Activated CD4-positive, alpha-beta T cell treated with anti-CD3 and anti-CD28 coated beads, Interleukin-2, amount 50 U/mL, for 24 hours (primary cell): ENCODE measurements at regions not wholly inside any gene's neighbourhood (a gene's known extent, or its start where the extent isn't known, plus 50 kb on each side); places are given as distances from the start of the nearest gene placed in this dataset.

Source experiments
- DNase-seq, 2 donors: peaks; one replicate each; pipeline ENCODE4 v3.0.0-alpha.2; 2020; ENCODE audit warnings: low read depth in 1 of 2, low spot score in 1 of 2

DNA sequence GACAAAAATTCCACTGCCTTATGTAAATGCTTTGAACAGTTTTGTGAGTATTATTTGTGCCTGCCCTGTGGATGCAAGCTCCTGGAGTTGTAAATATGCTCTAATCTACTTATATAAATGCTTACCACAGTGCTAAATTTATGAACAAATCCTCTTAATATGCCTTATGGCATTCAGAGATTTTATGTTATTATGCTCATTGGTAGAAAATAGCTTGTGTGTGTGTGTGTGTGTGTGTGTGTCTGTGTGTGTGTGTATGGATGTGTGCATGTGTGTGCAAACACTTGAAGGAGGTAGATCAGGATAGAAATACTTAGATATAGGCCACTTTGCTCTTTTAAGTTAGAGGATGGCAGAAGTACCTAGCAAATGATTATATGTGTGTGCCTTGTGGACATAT is 253.9 kb downstream of the TAF11L14 start:
- DNase-seq, result no peak

DNA sequence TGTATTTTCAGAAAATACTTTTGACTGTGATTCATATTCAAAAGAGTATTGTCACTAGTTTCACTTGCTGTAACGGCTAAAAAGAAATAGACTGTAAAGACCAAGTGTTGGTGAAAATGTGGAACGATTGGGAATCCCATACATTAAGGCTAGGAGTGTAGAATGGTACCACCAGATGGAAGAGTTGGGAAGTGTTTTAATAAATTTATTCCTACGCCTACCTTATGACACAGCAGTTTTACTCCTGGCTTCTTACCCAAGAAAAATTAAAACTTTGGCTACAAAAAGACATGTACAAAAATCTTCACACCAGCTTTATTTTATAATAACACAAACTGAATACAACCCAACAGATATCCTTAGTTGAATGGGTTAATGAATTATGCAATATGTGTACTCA is 256.2 kb downstream of the TAF11L14 start:
- no peak for DNase-seq

DNA sequence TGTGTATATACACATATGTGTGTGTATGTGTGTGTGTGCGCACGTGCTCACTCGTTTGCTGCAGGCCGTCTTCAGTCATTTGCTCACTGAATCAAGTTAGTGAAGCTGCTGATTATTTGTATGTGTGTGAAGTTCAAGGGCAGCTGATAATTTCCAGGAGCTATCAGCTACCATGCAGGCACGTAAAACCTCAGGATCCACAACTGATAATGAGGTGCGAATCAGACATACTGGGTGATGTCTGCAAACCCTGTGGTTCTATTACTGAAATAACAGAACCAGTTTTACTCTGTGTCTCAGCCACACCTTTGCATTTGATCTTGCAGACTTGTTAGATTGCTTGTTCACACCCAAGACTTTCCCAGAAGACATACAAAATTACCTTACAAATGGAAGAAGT is 257.6 kb downstream of the TAF11L14 start:
- no peak for DNase-seq

DNA sequence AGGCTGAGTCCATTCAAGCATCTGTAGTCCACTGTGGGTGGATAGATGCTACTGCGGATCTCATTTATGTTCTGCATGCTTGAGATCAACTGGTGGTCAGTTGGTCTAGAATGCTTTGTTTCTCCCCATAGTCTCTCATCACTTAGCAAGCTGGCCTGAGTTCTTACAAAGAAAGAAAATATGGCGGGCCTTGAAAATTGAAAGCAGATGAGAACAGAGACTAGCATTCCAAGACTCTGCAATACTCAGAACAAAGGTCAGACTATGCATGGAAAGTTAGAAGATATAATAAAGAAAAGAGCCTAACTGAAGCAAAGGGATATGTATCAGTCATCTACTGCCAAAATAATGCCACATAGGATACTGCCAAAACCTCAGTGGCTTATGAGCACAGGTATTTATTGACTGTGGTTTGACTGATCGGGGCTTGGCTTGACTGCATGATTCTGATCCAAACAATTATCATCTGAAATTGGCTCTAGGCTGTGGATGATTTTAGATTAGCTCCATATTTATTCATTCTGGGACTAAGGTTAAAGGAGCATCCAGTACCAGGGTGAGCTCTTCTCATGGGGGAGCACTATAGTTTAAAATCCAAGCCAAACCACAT is 258.9 kb downstream of the TAF11L14 start:
- DNase-seq, result no peak

DNA sequence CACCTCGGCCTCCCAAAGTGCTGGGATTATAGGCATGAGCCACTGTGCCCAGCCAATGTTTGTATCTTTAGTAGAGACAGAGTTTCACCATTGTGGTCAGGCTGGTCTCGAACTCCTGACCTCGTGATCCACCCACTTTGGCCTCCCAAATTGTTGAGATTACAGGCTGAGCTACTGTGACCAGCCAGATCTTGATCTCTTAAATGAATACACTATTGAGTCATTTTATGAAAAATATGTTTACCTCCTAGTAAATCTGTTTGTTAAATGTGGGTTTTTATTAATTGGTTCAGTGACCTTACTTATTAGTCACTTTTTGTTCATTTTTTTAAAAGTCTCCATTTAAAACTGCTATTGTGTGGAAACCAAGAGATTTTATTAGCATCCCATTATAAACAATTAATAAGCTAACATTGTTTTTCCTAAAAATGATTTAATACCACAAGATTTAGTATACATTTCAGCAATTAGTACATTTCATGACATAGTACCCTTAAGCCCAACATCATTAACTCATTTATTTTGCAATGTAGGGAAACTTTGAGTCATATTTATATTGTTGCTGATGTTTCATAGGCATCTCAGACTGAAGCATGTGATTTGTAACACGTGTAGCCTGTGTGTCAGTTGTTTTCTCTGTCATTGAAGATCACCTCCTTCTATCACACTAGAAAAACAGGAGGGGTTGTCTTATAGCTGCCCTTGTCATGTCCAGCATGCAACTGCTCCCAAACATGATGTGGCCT is 261.2 kb downstream of the TAF11L14 start:
- DNase-seq, result no peak

DNA sequence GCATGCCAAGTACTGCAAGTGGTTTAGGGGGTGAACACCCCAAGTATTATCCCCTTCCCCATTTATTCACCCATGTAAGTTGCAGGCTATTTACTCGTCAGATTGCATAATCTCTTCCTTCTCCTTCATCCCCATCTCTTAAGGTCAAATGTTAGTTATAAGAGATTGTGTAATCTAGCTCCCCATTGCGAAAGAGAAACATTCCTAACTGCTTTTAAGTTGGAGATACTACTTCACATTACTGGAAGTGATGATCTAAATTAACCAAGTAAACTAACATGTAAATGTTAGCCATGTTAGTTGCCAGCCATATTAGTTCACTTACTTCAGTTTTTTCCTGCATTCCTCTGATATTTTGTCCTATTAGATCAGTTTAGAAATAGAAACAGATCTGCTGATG is 262.3 kb downstream of the TAF11L14 start:
- DNase-seq, result no peak

DNA sequence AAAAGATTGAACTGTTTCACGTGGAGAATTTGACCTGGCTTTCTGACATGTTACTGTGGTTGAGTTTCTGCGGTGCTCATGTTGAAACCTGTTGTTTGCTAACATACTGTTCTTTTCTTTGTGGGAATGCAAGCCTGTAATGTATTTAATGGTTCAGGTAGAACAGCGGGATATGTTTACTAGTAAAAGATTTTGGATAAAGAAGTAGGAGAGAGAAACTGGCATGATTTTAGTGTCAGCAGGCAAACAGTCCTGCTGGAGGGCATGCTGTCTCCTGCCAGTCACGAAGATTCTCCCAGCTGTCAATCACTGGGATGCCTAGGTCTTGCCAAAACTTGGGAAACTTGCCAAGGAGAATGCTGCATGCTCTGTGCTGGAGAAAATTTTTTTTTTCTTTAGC is 263.5 kb downstream of the TAF11L14 start:
- DNase-seq, result no peak

DNA sequence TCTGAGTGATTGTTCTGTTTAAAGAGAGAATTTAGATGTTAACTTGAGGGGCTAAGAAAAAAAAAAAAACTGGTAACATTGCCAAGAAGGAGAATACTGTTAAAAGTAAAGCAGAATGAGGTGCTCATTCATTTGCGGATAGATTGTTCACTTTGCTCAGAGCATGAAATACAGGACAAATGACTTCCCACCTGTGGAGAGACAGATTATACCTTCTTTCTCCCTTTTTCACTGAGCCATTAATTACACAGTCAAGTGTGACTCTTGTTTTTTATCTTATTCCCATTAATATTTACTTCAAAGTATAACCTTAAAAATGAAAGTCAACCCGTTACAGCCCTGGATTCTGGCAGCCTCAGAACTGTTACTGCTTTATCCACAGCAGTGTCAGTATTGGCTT is 264.5 kb downstream of the TAF11L14 start:
- DNase-seq, result no peak

DNA sequence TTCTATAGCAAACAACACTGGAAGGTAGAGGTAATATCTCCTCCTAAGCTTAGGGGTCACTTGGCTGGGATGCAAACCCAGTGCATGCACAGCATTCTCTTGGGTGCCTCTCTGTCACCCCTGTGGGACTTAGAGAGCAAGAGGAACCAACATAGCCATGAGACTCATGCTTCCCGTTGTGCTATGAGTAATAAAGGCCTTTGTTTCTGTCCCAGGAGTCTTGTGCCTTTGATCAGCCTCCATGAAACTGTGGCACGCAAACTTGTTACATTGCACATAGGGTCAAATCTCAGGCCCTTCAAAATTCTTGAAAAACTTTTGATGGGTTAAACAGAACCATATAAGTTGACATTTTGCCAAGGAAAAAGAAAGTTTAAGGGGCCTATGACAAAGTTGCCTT is 272.8 kb downstream of the TAF11L14 start:
- DNase-seq, result no peak

DNA sequence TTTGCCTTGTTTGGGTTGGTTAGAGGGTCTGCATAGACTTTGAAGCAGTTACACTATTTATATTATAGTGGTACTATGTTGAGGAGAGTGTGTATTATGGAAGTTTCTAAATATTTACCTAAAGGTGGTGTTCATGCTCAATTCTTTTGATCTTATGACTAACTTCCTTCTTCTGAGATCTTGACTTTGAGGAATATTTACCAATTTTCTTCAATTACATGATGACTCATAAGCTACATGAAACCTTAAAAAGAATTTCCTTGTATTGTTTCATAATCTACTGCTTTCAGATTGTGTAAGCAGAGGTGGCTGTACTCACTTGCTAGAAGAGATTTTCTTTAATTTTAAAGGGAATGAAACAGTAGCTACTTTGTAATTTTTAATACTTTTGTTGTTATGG is 276.1 kb downstream of the TAF11L14 start:
- no peak for DNase-seq

DNA sequence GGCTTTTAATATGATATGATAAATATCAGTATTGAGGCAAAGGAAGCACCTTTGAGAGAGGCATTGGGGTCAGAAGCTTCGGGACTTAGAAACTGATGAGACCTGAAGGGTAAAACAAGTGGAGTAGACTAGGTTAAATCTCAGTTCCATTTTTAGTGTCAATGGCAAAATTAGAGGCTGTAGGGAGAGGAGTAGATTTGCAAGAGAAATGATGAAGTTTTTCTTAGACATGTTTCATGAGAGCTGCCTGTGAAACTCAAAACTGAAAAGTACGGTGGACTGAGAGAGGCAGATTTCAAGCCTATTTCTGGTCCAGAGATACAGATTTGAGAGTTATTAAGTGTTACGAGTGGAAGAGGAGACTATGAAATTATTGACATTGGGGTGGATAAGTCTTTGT is 278.5 kb downstream of the TAF11L14 start:
- DNase-seq, result no peak

DNA sequence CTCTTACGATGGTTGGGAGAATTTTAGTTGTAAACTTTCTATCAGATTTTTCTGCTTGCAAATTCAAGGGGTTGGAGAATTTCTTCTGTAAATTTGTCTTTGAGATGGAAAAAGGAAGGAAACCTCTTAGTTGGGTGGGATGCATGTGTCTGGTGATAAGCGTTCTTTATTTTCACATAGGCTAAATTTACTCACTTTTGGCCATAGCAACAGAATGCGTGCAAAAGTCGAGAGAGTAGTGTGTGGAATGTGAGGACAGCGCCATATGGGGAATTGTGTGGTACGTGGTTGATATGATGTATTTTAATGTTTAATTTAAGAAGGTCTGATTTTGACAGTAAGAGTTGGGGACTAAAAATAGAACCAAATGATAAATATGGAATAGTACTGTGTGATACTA is 282.2 kb downstream of the TAF11L14 start:
- DNase-seq, result no peak

DNA sequence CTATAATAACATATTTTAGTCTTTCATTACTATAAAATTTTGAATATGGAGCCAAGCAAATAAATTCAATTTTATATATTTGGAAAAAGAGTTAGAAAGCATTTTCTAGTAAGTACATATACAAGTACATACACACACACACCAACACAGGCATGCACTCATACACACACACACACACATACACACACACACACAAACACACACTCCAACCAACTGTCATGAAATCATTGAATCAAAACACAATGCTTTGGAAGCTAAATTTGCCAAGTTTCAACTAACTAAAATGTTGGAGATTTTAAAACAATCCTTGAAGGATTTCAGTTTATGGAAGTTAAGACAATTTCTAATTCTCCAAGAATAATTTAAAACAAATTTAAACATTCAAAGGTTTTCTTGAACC is 283.2 kb downstream of the TAF11L14 start:
- DNase-seq, result no peak

DNA sequence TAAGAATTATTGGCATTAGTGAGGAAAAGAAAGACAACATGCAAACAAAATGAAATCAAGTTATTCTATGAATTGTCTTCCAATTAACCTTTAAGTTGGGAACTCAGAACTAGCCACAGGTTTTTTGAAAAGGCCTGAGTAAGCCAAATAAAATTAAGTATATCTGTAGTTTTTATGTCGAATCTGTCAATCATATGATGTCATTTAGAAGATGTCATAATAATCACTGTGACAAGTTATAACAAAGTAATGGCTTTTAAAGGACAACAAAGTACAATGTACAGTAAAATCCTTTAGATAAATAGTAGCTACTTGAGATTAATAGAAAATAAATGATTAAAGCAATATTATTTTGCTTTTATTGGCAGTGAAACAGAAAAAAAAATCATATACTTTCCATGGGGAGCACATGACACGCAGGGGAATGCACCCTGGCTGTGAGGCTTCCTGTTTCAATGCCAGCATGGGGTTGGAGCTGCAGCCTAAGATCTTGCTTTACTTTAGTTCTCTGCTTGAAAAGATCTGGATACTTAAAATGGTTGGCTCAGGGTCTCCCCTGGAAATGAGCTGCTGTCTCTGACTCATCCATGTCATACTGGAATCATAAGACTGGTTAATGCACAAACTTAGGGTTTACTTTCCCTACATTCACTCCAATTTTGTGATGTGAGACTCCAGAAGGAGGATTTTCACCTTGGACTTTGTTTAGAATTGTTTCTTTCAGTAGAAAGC is 284.3 kb downstream of the TAF11L14 start:
- DNase-seq, result no peak

DNA sequence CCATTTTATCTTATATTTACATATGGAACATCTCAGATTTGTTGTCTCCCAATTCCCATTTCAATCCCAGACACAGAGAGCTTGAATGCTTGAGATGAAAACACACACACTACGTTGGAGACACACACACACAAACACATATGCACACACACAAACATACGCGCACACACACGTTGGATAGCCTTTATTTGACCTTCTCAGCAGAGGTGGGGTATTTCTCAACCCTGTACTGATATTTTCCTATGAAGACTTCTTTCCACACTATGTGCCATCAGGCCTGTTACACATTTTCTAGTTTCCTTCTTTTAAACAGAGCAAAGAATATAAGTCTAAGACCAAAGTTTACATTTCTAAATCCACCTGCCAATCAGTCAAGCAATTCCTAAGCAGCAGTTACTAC is 291.0 kb downstream of the TAF11L14 start:
- DNase-seq, result no peak

DNA sequence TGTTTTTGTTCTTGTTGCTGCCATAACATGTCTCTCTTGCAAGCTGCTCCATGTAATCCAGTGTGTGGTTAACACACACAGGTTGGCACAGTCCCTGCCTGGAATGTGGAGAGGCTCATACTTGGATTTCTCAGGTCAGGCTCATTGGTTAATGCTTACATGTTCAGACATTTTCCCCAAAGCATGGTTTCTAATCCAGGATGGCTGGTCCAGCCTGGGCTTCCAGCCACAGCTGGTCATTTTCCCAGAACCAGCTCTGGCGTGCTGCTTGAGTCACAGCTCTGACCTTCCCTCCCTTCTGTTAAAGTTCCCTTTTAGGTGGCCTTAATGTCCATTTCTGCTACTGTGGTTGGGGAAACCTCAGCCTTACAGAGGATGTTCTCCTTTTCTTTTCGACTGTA is 294.3 kb downstream of the TAF11L14 start:
- DNase-seq, result no peak

DNA sequence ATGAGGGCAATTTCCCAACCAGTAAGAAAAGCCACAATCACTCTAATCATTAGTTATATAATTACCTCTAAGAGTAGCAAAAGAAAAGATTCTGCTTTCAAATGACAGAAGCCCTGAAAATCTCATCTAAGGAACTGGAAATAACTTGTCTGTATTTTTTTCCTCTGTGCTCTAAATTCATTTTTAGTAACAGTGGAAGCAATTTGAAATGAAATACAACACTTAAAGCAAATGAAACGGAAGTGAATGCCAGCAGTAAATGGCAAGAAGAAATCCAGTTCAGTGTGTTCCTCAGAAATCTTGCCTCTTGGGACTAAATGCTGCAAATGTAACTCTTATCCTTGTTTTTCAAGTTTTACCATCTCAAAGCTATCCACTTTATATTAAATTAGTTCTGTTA is 294.9 kb downstream of the TAF11L14 start:
- DNase-seq, result no peak

DNA sequence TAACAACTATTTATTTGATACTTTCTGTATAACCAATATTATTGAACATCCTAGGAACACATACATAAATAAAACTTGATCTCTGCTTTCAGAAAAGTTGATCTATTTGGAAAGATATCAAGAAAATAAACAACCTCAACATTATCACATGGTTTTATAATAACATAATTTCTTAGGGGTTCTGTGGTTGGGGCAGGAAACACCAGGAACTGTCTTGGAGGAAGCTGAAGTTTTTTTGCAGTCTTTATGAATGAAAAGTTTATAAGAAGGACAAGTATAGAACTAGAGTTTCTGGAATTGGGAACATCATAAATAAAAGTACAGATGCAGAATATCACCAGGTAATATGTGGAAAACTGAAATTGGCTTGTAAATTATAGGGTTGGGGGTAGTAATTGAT is 296.1 kb downstream of the TAF11L14 start:
- DNase-seq, result no peak

DNA sequence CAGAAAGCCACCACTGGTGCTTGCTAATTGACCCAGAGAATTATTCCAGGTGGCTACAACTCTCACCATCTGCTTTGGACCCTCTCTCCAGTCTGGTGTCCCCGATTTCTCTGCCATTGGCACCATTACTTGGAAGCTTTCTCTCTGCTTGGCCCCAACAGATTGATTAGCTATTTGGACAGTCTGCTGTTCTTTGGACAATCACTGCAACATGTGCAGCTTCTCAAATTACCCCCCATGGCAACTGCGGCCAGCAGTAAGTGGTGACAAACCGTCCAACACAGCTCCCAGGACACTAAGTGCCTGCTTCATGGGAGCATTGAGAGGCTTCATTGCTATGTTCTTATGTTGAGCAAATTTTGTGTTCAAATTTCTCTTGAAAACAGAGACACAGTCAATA is 309.8 kb downstream of the TAF11L14 start:
- DNase-seq, result no peak

DNA sequence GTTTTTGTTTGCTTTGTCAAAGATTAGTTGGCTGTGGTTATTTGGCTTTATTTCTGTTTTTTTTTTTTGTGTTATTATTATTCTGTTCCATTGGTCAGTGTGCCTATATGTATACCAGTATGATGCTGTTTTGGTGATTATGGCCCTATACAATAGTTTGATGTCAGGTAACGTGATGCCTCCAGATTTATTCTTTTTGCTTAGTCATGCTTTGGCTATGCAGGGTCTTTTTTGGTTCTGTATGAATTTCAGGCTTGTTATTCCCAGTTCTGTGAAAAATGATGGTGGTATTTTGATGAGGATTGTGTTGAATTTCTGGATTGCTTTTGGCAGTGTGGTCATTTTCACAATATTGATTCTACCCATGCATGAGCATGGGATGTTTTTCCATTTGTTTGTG is 312.8 kb downstream of the TAF11L14 start:
- DNase-seq, result no peak

DNA sequence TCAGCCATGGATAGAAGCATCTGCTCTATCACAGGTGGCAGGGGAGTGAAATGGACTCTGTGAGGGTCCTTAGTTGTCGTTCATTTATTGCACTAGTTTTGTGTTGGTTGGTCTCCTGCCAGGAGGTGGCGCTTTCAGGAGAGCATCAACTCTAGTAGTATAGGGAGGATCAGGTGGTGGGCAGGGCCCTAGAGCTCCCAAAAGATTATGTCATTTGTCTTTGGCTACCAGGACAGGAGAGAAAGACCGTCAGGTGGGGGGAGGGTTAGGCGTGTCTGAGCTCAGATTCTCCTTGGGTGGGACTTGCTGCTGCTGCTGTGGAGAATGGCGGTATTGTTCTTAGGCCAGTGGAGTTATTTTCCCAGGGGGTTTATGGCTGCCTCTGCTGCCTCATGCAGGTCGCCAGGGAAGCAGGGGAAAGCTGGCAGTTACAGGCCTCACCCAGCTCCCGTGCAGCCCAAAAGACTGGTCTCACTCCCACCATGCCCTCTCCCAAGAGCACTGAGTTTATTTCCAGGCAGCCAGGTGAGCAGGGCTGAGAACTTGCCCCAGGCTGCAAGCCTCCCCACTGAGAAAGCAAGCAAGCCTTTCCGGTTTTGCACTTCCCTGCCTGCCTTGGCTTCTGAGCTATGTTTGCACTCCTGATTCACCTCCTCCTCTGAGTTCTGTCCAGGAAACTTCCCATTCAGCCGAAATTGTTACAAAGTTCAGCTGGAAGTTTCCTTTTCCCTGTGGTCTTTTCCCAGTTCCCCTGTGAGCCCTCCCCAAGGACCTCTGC is 317.3 kb downstream of the TAF11L14 start:
- no peak for DNase-seq

DNA sequence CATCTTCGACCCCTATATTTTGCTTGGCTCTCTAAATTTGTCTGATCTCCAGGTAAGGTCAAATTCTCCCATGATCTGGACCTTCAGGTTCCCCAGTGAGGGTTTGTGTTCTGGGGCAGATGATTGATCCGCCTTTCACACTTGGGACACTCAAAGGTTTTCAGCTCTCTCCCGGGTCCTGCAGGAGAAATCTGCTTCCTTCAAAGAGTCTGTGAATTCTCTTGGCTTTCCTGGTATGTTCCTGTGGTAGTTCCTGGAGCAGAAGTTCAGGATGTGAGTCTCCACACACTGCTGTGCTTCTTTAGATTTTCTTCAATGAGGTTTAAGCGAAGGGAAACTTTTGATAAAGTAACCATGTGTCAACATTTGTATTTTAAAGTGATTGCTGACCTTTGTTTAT is 318.0 kb downstream of the TAF11L14 start:
- DNase-seq, result no peak
